ENCODE measurements at regions not wholly inside any gene's neighbourhood (a gene's known extent, or its start where the extent isn't known, plus 50 kb on each side); places are given as distances from the start of the nearest gene placed in this dataset.

DNA sequence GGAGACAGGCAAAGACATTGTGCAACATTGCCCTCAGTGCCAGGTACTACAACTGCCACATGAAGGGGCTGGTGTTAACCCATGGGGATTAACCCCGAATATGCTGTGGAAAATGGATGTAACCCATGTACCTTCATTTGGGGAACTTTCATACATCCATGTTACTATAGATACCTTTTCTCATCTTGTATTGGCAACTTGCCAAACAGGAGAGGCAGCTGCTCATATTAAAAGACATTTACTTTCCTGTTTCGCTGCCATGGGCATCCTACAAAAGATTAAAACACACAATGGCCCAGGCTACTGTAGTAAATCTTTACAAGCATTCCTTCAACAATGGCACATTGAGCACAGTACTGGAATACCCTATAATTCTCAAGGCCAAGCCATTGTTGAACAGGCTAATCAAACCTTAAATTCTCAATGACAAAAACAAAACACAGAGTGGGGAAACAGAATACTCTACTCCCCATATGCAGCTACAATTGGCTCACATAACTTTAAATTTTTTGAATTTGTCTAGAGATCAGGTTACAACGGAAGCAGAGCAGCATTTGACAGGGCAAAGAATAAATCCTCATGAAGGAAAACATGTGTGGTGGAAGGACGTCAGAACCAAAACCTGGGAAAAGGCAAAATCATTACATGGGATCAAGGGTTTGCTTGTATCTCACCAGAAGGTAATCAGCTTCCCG is 1723.5 kb upstream of the LRRTM1 start:
- TF ChIP-seq, protein P1, sequence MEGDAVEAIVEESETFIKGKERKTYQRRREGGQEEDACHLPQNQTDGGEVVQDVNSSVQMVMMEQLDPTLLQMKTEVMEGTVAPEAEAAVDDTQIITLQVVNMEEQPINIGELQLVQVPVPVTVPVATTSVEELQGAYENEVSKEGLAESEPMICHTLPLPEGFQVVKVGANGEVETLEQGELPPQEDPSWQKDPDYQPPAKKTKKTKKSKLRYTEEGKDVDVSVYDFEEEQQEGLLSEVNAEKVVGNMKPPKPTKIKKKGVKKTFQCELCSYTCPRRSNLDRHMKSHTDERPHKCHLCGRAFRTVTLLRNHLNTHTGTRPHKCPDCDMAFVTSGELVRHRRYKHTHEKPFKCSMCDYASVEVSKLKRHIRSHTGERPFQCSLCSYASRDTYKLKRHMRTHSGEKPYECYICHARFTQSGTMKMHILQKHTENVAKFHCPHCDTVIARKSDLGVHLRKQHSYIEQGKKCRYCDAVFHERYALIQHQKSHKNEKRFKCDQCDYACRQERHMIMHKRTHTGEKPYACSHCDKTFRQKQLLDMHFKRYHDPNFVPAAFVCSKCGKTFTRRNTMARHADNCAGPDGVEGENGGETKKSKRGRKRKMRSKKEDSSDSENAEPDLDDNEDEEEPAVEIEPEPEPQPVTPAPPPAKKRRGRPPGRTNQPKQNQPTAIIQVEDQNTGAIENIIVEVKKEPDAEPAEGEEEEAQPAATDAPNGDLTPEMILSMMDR (optimal IDR thresholded peaks at IDR 0.05 in 1 of 3, IDR thresholded peaks at IDR 0.05 in 1 of 3, conservative IDR thresholded peaks at IDR 0.05 in 1 of 3; ENCODE audit: extremely low read depth in 1 of 3, insufficient read depth in 2 of 3, low read length in 3 of 3) = no peak
- no peak for TF ChIP-seq EZH2 (IDR thresholded peaks at IDR 0.05; ENCODE audit: low read length)
- Histone ChIP-seq H3K27me3 (ENCODE audit: control insufficient read depth, extremely low read depth, insufficient read depth, low read length) (no peaks in the 10 kb centered on the region), H3K4me1 (ENCODE audit: control insufficient read depth, extremely low read depth, insufficient read depth, low read length) (no peaks in the 10 kb centered on the region), H2AFZ (ENCODE audit: control insufficient read depth, low read length) (no peak overlapping the region), H3K79me2 (ENCODE audit: control insufficient read depth, insufficient read depth, low read length) (no peaks in the 10 kb centered on the region), H3K9ac (ENCODE audit: control insufficient read depth, extremely low read depth, insufficient read depth, low read length) (no peak overlapping the region), H3K9me3 (ENCODE audit: control insufficient read depth, low read depth, low read length) (no peaks in the 10 kb centered on the region), H3K27ac (ENCODE audit: control insufficient read depth, insufficient read depth, low read length) (no peak overlapping the region), H3K36me3 (ENCODE audit: control insufficient read depth in 2 of 2, extremely low read depth in 1 of 2, insufficient read depth in 2 of 2, low read length in 2 of 2) (no peaks in the 10 kb centered on the region), H3K9me1 (ENCODE audit: control insufficient read depth, extremely low read depth, insufficient read depth, low read length) (no peaks in the 10 kb centered on the region), H4K20me1 (ENCODE audit: control insufficient read depth, extremely low read depth, insufficient read depth, low read length) (no peaks in the 10 kb centered on the region), H3K4me2 (ENCODE audit: control insufficient read depth, extremely low read depth, insufficient read depth, low read depth, low read length) (no peak overlapping the region), H3K4me3 (ENCODE audit: control insufficient read depth in 2 of 3, extremely low read depth in 1 of 3, insufficient read depth in 2 of 3, low read depth in 1 of 3, low read length in 3 of 3) (no peak overlapping the region)
- no peak for FAIRE-seq
- no peak for DNase-seq (ENCODE audit: low read depth, low spot score)
- dilution Hi-C loops (cut with MboI; ENCODE audit: extremely low pct_ligation_motif_present, low sequenced_read_pairs) = no loop called here

DNA sequence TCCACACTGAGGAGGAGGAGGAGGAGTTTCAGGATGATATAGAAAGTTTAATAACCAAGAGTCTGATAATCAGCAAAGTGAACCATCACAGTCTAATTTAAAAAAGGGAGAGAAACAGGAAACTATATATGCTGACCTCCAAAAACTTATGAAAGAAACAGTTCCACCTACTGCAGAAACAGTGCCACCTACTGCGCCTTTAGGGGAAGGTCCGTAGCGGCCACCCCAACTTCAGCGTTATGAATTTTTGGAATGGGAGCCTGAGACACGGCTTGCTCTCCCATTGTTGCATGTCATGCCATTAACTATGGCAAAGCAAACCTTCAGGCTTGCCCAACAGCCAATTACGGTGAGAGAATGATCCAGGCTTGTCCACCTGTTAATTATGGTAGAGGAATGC is 1719.2 kb upstream of the LRRTM1 start:
- dilution Hi-C loops (cut with MboI; ENCODE audit: extremely low pct_ligation_motif_present, low sequenced_read_pairs) = no loop called here
- H3K4me3 ChIP-seq (ENCODE audit: control insufficient read depth in 2 of 3, extremely low read depth in 1 of 3, insufficient read depth in 2 of 3, low read depth in 1 of 3, low read length in 3 of 3) = no peak overlapping the region

More for the DNA sequence above, 1719.2 kb upstream of the LRRTM1 start:
- TF ChIP-seq, protein P1 (optimal IDR thresholded peaks at IDR 0.05 in 1 of 3, IDR thresholded peaks at IDR 0.05 in 1 of 3, conservative IDR thresholded peaks at IDR 0.05 in 1 of 3; ENCODE audit: extremely low read depth in 1 of 3, insufficient read depth in 2 of 3, low read length in 3 of 3) = peak in 1 of 3 experiments; percentile 2
- no peak for TF ChIP-seq EZH2 (IDR thresholded peaks at IDR 0.05; ENCODE audit: low read length)
- Histone ChIP-seq H3K4me1 (ENCODE audit: control insufficient read depth, extremely low read depth, insufficient read depth, low read length) (no peaks in the 10 kb centered on the region), H3K4me2 (ENCODE audit: control insufficient read depth, extremely low read depth, insufficient read depth, low read depth, low read length) (no peak overlapping the region), H2AFZ (ENCODE audit: control insufficient read depth, low read length) (no peak overlapping the region), H3K9me3 (ENCODE audit: control insufficient read depth, low read depth, low read length) (no peaks in the 10 kb centered on the region), H3K79me2 (ENCODE audit: control insufficient read depth, insufficient read depth, low read length) (no peaks in the 10 kb centered on the region), H3K9ac (ENCODE audit: control insufficient read depth, extremely low read depth, insufficient read depth, low read length) (no peak overlapping the region), H3K27me3 (ENCODE audit: control insufficient read depth, extremely low read depth, insufficient read depth, low read length) (no peaks in the 10 kb centered on the region), H4K20me1 (ENCODE audit: control insufficient read depth, extremely low read depth, insufficient read depth, low read length) (no peaks in the 10 kb centered on the region), H3K27ac (ENCODE audit: control insufficient read depth, insufficient read depth, low read length) (no peak overlapping the region), H3K9me1 (ENCODE audit: control insufficient read depth, extremely low read depth, insufficient read depth, low read length) (no peaks in the 10 kb centered on the region), H3K36me3 (ENCODE audit: control insufficient read depth in 2 of 2, extremely low read depth in 1 of 2, insufficient read depth in 2 of 2, low read length in 2 of 2) (no peaks in the 10 kb centered on the region)
- DNase-seq (ENCODE audit: low read depth, low spot score) = no peak
- FAIRE-seq = no peak
